Skeletal muscle cell (primary cell): ENCODE measurements at regions not wholly inside any gene's neighbourhood (a gene's known extent, or its start where the extent isn't known, plus 50 kb on each side); places are given as distances from the start of the nearest gene placed in this dataset.
"Not testable (repeated sequence)": the region's sequence is repeated elsewhere in the genome, so short reads cannot be mapped to it uniquely, and the experiment has no call there.

Experiments used
- DNase-seq: peaks from one replicate; pipeline ENCODE4 v3.0.0-alpha.2; 2010; ENCODE audit warnings: low read depth
- H3K4me3 ChIP-seq: 2 replicates; pipeline ENCODE4 v1.5.1; 2011; ENCODE audit warnings: low read depth, mild to moderate bottlenecking, control low read depth, low read length, moderate library complexity

GRCh38 chr1:182238421-182238820 is 153.2 kb downstream of the GLUL start:
- DNase-seq = no peak
- no peak overlapping the region for H3K4me3 ChIP-seq

- DNase-seq = no peak
- H3K4me3 ChIP-seq = no peak overlapping the region
Observed at GRCh38 chr1:182237329-182237728, 154.3 kb downstream of the GLUL start.

DNA sequence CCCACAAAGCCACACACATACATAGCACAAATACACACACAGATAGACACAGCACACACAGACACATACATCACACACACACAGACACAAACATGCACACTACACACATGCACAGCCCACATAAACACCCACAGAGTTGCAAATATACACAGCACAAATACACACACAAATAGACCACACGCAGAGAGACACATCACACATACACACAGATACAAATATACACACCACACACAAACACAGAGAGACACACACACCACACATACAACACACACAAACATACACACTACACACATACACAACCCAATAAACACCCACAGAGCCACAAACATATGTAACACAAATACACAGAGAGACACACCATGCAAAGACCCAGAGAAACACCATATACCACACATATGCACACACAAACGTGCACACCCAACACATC is 154.9 kb downstream of the GLUL start:
- no peak overlapping the region for H3K4me3 ChIP-seq
- no peak for DNase-seq

DNA sequence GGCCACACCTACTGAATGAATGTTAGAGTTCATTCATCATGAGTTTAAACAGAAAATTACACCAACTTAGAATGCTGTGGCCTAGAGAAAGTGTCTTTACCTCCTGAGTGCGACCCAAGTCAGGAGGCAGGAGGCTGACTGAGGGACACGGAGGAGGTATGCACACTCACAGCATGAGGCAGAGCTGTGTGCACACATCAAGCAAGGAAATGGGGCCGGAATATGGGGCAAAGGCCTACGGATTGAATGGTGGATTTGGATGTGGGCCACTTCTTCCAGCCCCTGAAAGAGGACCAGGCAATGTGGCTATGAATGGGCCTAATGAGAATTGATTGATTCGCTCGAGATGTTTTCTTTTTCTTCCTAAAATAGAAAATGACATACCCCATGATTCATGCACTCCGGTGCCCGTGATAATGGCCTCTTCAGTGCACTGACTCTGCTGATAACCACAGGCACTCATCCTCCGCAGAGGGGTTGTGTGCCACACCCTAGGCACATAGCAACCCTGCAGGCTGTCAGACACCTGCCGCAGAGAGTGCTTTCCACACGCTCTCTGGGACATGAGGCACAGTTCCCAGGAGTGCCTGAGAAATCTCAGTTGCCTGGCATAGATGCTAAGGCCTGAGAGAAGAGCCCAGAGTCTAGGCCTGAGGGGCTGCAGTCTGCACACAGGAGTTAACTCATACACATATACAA is 155.5 kb downstream of the GLUL start:
- no peak for DNase-seq
- no peak overlapping the region for H3K4me3 ChIP-seq

- H3K4me3 ChIP-seq = no peak overlapping the region
- no peak for DNase-seq
Observed at GRCh38 chr1:182235604-182235951, 156.0 kb downstream of the GLUL start.

DNA sequence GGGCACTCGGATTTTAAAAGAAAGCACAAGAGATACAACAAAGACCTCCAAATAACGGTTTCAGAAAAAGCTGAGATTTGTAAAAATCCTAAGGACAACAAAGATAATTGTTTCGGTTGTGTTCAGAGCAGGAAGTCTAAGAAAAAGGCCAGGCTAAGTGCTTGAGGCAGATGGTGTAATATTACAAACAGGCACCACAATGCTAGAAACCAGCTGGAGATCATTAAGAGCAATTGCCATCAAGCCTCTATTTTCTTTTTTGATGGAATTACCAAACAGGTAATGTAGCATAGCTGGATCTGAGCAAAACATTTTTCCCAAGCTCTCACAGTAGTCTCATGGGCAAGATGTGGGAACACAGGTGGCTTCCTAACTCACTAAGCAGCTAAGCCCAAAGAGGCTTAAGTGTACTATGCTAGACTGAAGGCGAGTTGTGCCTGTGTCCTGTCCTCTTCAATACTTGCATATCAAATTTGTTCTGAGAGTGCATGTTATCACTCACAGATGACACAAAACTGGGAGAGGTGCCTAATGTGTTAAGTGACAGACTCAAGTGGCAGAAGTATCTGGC is 161.6 kb downstream of the GLUL start:
- peak; percentile 10 for DNase-seq
- H3K4me3 ChIP-seq = no peak overlapping the region

DNA sequence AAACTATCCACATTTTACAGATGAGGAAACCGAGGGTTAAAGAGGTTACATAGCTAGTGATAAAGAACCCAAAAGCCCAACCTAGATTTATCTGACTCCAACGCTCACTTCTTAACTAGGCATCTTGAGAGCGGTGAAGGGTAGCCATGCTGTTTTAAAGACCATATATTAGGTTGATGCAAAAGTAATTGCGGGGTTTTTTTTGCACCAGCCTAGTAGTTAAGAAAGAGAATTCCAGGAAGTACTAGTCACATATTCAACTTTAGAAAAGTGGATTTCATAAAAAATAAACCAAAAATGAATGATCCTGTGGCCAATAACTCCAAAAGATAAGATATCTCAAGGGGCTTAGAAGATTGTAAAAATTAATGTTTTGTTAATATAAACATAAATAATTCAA is 162.1 kb downstream of the GLUL start:
- DNase-seq = no peak
- no peak overlapping the region for H3K4me3 ChIP-seq

DNA sequence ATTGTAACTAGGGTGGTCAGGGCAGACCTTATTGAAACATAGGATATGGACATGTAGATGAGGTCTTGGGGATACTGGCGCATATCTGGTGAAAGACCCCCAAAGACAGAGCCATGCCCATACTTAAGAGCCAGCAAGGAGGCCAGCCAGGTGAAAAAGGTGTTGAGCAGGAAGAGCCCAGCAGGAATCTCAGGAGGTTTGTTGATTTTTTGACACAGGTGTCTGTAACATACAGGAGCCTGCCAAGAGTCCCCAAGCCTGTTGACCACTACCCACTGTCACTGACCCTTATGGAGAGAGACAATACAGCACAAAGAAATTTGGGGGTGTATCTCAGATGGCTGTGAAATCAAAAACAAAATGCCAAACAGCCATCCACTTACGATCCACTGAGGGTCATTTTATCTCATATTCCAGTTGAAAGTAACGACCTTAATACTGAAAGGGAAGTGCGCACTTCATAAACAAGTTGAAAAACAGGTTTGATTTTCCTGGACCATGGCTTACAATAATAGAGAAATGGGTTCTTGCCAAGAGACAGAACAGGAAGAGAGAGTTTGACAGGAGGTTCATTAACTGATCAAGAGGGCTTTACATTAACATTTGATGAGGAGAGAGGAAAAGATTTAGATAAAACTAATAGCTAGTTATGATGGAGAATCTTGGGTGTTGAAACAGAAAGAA is 163.6 kb downstream of the GLUL start:
- no peak overlapping the region for H3K4me3 ChIP-seq
- no peak for DNase-seq

- no peak for DNase-seq
- no peak overlapping the region for H3K4me3 ChIP-seq
Observed at GRCh38 chr1:182226618-182227017, 165.0 kb downstream of the GLUL start.

GRCh38 chr1:182225755-182226154 is 164.2 kb upstream of the ZNF648 start:
- H3K4me3 ChIP-seq, DNase-seq: not testable (repeated sequence)

- not testable (repeated sequence) for H3K4me3 ChIP-seq, DNase-seq
Observed at GRCh38 chr1:182221990-182222389, 160.5 kb upstream of the ZNF648 start.

- not testable (repeated sequence) for H3K4me3 ChIP-seq, DNase-seq
Observed at GRCh38 chr1:182221367-182221766, 159.9 kb upstream of the ZNF648 start.

DNA sequence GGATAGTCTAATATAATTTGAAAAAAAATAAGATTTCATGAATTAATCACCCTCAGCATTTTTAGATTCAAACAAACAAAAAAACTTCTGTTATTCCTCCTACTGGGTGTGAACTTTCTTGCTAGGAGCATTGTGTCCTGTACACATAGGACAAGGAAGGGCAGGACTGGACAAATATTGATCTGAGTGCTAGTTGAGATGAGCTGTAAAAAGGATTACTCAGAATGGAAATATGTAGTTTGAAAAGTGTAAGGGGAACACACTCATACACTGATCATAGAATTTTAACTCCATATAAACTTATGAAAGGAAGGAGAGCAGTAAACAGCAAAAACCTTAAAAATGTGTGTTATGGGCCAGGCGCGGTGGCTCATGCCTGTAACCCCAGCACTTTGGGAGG is 156.5 kb upstream of the ZNF648 start:
- DNase-seq = no peak
- no peak overlapping the region for H3K4me3 ChIP-seq

DNA sequence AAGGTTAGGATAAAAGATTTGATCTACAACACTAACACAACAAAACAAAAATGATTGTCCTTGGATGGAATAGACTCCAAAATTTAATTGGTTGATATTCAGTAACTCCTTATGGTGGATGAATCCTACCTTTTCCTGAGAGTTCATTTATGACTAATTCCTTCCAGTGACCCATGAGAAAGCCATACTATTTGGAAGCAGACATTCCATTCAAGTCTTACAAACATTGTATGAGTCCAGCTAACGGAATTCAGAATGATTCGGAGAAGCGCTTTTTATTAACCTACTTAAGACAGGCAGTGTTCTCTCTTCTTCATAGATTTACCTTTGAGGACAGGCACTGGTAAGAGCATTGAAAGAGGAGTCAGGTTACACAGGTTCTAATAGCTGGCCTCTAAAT is 155.6 kb upstream of the ZNF648 start:
- no peak for DNase-seq
- H3K4me3 ChIP-seq = no peak overlapping the region

- no peak overlapping the region for H3K4me3 ChIP-seq
- DNase-seq = no peak
Observed at GRCh38 chr1:182215764-182216163, 154.3 kb upstream of the ZNF648 start.

DNA sequence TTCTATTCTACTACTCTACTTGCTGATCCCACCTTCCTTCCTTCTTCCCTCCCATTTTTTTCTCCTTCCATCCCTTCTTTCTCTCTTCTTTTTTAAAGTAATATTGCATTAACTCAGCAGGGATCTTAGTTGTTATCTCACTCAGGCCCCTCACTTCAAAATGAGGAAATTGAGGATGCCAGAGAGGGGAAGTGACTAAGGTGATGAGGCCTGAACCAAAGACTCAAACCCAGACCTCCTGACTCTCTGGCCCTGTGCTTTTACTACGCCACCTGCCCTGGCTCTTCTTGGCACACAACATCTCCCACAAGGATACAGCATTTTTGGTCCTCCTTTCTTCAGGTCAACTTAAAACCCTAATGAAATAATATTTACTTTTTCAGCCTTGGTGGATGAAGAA is 151.7 kb upstream of the ZNF648 start:
- DNase-seq = no peak
- no peak overlapping the region for H3K4me3 ChIP-seq

GRCh38 chr1:182211386-182211785 is 149.9 kb upstream of the ZNF648 start:
- DNase-seq = no peak
- no peak overlapping the region for H3K4me3 ChIP-seq

- H3K4me3 ChIP-seq = no peak overlapping the region
Observed at GRCh38 chr1:182210417-182210816, 148.9 kb upstream of the ZNF648 start.

DNA sequence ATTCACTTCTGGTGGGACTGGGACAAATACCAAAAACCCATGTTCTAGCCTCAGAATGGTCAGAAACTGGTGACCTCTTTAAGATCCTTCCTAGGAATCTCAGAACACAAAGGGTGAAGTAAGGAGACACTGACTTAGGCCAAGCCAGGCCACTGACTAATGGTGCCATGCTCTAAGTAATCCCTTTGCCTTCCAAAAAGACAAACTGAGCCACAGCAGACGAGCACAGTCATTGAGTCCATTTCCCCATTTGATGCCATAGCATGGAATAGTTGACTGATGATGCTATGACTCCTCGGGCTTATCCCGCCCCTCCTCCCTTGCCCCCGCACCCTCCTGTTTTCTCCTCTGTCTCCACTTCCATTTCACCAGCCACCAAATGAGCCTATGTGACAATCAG is 145.8 kb upstream of the ZNF648 start:
- no peak overlapping the region for H3K4me3 ChIP-seq
- DNase-seq = no peak

More at GRCh38 chr1:182210417-182210816, 148.9 kb upstream of the ZNF648 start:
- no peak for DNase-seq

GRCh38 chr1:182206626-182207239 is 145.2 kb upstream of the ZNF648 start:
- DNase-seq = peak; percentile 43
- no peak overlapping the region for H3K4me3 ChIP-seq
